ENCODE measurements at regions not wholly inside any gene's neighbourhood (a gene's known extent, or its start where the extent isn't known, plus 50 kb on each side); places are given as distances from the start of the nearest gene placed in this dataset.

- TF ChIP-seq MYC (IDR thresholded peaks at IDR 0.05; ENCODE audit: low read depth, low read length) (no peak), POLR2AphosphoS5 (IDR thresholded peaks at IDR 0.05; ENCODE audit: insufficient read depth, low read depth, low read length) (no peak)
These were observed 735.7 kb upstream of the INTU start for GRCh38 chr4:126897038-126897437.
